Colonic mucosa (tissue), 4 donors: ENCODE measurements at regions not wholly inside any gene's neighbourhood (a gene's known extent, or its start where the extent isn't known, plus 50 kb on each side); places are given as distances from the start of the nearest gene placed in this dataset.

Source experiments
- DNase-seq: peaks from one replicate; pipeline ENCODE4 v3.0.0-alpha.2; 2020
- H3K27ac ChIP-seq: fragments of 200-600 bp; one replicate; pipeline ENCODE4 v1.8.0; 2021
- H3K27me3 ChIP-seq: fragments of 200-600 bp; one replicate; pipeline ENCODE4 v1.8.0; 2021
- H3K36me3 ChIP-seq: fragments of 200-600 bp; one replicate; pipeline ENCODE4 v1.8.0; 2021
- H3K4me1 ChIP-seq: fragments of 200-600 bp; one replicate; pipeline ENCODE4 v1.8.0; 2021; ENCODE audit warnings: mild to moderate bottlenecking
- H3K4me3 ChIP-seq: fragments of 200-600 bp; one replicate; pipeline ENCODE4 v1.8.0; 2021
- H3K9ac ChIP-seq, 2 donors: one replicate each; pipeline ENCODE4 v1.7.0; 2013; ENCODE audit warnings: control low read depth in 2 of 2, low read depth in 2 of 2, low read length in 2 of 2
- H3K9me3 ChIP-seq: fragments of 200-600 bp; one replicate; pipeline ENCODE4 v1.8.0; 2021
- CTCF ChIP-seq: fragments of 200-600 bp; IDR thresholded peaks from one replicate; pipeline ENCODE4 v1.8.0; 2022; ENCODE audit warnings: antibody characterized with exemption, mild to moderate bottlenecking
- intact Hi-C: fragments of 100-400 bp; cut with DNase I; formaldehyde crosslinking; loops from one replicate; pipeline ENCODE4 v1.14.1; 2022
- donor health status: healthy.
- donor health status: DM: no; HTN: no; CAD: no.
- donor health status: DM: no; HTN: no; CAD: no.

GRCh38 chr3:65118912-65119499 lies 431.2 kb upstream of the ADAMTS9 start:
- no peak overlapping the region for H3K9ac ChIP-seq
- H3K4me3 ChIP-seq, result no peak overlapping the region
- TF ChIP-seq CTCF, result no peak
- no peaks in the 10 kb centered on the region for H3K27me3 ChIP-seq
- no peak overlapping the region for H3K27ac ChIP-seq
- H3K36me3 ChIP-seq, result no peaks in the 10 kb centered on the region
- intact Hi-C loops, result no loop called here
- no peak for DNase-seq
- H3K4me1 ChIP-seq, result no peaks in the 10 kb centered on the region
- H3K9me3 ChIP-seq, result no peaks in the 10 kb centered on the region

- no peak for DNase-seq
- Histone ChIP-seq H3K4me3 (no peak overlapping the region), H3K9me3 (no peaks in the 10 kb centered on the region), H3K4me1 (no peaks in the 10 kb centered on the region), H3K9ac (no peak overlapping the region), H3K27me3 (no peaks in the 10 kb centered on the region), H3K36me3 (no peaks in the 10 kb centered on the region), H3K27ac (no peak overlapping the region)
- no peak for TF ChIP-seq CTCF
- intact Hi-C loops, result no loop called here
Observed at GRCh38 chr3:65114041-65114440, 426.2 kb upstream of the ADAMTS9 start.

GRCh38 chr3:65112751-65113300 lies 425.0 kb upstream of the ADAMTS9 start:
- intact Hi-C loops, result no loop called here
- no peaks in the 10 kb centered on the region for H3K4me1 ChIP-seq
- H3K4me3 ChIP-seq, result no peak overlapping the region
- no peak overlapping the region for H3K9ac ChIP-seq
- TF ChIP-seq CTCF, result no peak
- no peaks in the 10 kb centered on the region for H3K27me3 ChIP-seq
- no peak for DNase-seq
- no peaks in the 10 kb centered on the region for H3K9me3 ChIP-seq
- H3K36me3 ChIP-seq, result no peaks in the 10 kb centered on the region
- H3K27ac ChIP-seq, result no peak overlapping the region

GRCh38 chr3:65110661-65111060 lies 422.9 kb upstream of the ADAMTS9 start:
- no peaks in the 10 kb centered on the region for H3K27me3 ChIP-seq
- H3K27ac ChIP-seq, result no peak overlapping the region
- intact Hi-C loops, result no loop called here
- no peak for TF ChIP-seq CTCF
- DNase-seq, result no peak
- no peaks in the 10 kb centered on the region for H3K9me3 ChIP-seq
- H3K9ac ChIP-seq, result no peak overlapping the region
- no peaks in the 10 kb centered on the region for H3K4me1 ChIP-seq
- no peak overlapping the region for H3K4me3 ChIP-seq
- H3K36me3 ChIP-seq, result no peaks in the 10 kb centered on the region

GRCh38 chr3:65109966-65110500 lies 422.2 kb upstream of the ADAMTS9 start:
- intact Hi-C loops, result no loop called here
- no peaks in the 10 kb centered on the region for H3K4me1 ChIP-seq

More at GRCh38 chr3:65109966-65110500, 422.2 kb upstream of the ADAMTS9 start:
- H3K4me3 ChIP-seq, result no peak overlapping the region
- H3K27me3 ChIP-seq, result no peaks in the 10 kb centered on the region
- H3K9me3 ChIP-seq, result no peaks in the 10 kb centered on the region
- no peak for TF ChIP-seq CTCF
- no peak for DNase-seq
- no peaks in the 10 kb centered on the region for H3K36me3 ChIP-seq
- H3K9ac ChIP-seq, result no peak overlapping the region
- H3K27ac ChIP-seq, result no peak overlapping the region
